ENCODE measurements at regions not wholly inside any gene's neighbourhood (a gene's known extent, or its start where the extent isn't known, plus 50 kb on each side); places are given as distances from the start of the nearest gene placed in this dataset.

GRCh38 chr5:97658116-97658900 lies 475.3 kb upstream of the RIOK2 start (continued):
- TF ChIP-seq ATF2 (IDR thresholded peaks at IDR 0.05; ENCODE audit: low read length) (no peak), RFX5 (IDR thresholded peaks at IDR 0.05; ENCODE audit: borderline replicate concordance, low read depth, low read length) (no peak), CHD7 (IDR thresholded peaks at IDR 0.05; ENCODE audit: insufficient replicate concordance, low read length) (no peak), SIRT6 (IDR thresholded peaks at IDR 0.05; ENCODE audit: low read length) (no peak), BCL11A (IDR thresholded peaks at IDR 0.05; ENCODE audit: low read depth in 2 of 2, low read length in 2 of 2) (no peak), GABPA (IDR thresholded peaks at IDR 0.05; ENCODE audit: borderline replicate concordance, insufficient read depth, low read length) (no peak)

All from H1 (cell line).